GM12878 (cell line): ENCODE measurements at regions not wholly inside any gene's neighbourhood (a gene's known extent, or its start where the extent isn't known, plus 50 kb on each side); places are given as distances from the start of the nearest gene placed in this dataset.

Source experiments
- ATAC-seq: fragments of 200-7000 bp; cut with Tn5 transposase; 3 replicates; pipeline ENCODE4 v1.9.1; 2020; ENCODE audit warnings: mild to moderate bottlenecking, moderate library complexity
- BruUV-seq: library from RNA; stranded (reverse); fragments of 400-500 nt; replicated peaks from 2 replicates; lab custom pipeline; 2021; lab: Mats Ljungman, UMichigan
- CTCF ChIA-PET: fragments of 300-600 bp; sonication (Branson Sonifier 250); formaldehyde crosslinking; extraction: SDS; loops from one replicate; lab custom pipeline; 2021; ENCODE audit warnings: inconsistent platforms; lab: Yijun Ruan, JAX
- POLR2A ChIA-PET: fragments of 350-600 bp; formaldehyde crosslinking; extraction: SDS; loops from one replicate; lab custom pipeline; 2021; ENCODE audit warnings: inconsistent platforms; lab: Charles Lee
- RAD21 ChIA-PET: fragments of 300-600 bp; sonication (Branson Sonifier 250); formaldehyde crosslinking; loops from one replicate; lab custom pipeline; 2023; ENCODE audit warnings: antibody characterized with exemption; ENCODE audit not compliant: unreplicated experiment; lab: Charles Lee
- SMC1A ChIA-PET: fragments of 300-600 bp; sonication (Branson Sonifier 250); formaldehyde crosslinking; loops from one replicate; lab custom pipeline; 2023; ENCODE audit not compliant: unreplicated experiment, uncharacterized antibody; lab: Charles Lee
- DNase-seq: peaks from one replicate; pipeline ENCODE4 v3.0.0-alpha.2; 2011; ENCODE audit warnings: low read depth, low spot score
- FAIRE-seq: peaks from 3 replicates; lab custom pipeline; 2011; peaks lifted over from hg19 to GRCh38; lab: Jason Lieb, UNC
- H2AFZ ChIP-seq: 2 replicates; pipeline ENCODE4 v1.6.0; 2011; ENCODE audit warnings: low read depth, low read length, control low read depth; ENCODE audit not compliant: control insufficient read depth
- H3K27ac ChIP-seq: 2 replicates; pipeline ENCODE4 v1.5.1; 2011; ENCODE audit warnings: control low read depth; ENCODE audit not compliant: control insufficient read depth, insufficient read depth
- H3K27me3 ChIP-seq, 2 experiments: replicated peaks in 1 of 2; 2 replicates each; pipeline versions ENCODE4 v1.6.0 to v1.6.1; 2011; ENCODE audit warnings: low read length in 1 of 2; ENCODE audit not compliant: control insufficient read depth in 2 of 2, insufficient read depth in 2 of 2
- H3K36me3 ChIP-seq, 2 experiments: 2 replicates each; pipeline ENCODE4 v1.5.1; 2011; ENCODE audit warnings: low read length in 1 of 2; ENCODE audit not compliant: control insufficient read depth in 2 of 2, insufficient read depth in 2 of 2
- H3K4me1 ChIP-seq: 2 replicates; pipeline ENCODE4 v1.6.1; 2011; ENCODE audit warnings: mild to moderate bottlenecking, low read length, moderate library complexity, mixed read lengths; ENCODE audit not compliant: control insufficient read depth, insufficient read depth
- H3K4me2 ChIP-seq: 2 replicates; pipeline ENCODE4 v1.6.0; 2011; ENCODE audit warnings: control low read depth; ENCODE audit not compliant: control insufficient read depth, insufficient read depth
- H3K4me3 ChIP-seq: fragments of 200-600 bp; sonication (generic); 2 replicates; pipeline ENCODE4 v1.5.1; 2016
- H3K79me2 ChIP-seq: 2 replicates; pipeline ENCODE4 v1.6.0; 2011; ENCODE audit warnings: low read length; ENCODE audit not compliant: control insufficient read depth, insufficient read depth
- H3K9ac ChIP-seq: 2 replicates; pipeline ENCODE4 v1.8.0; 2011; ENCODE audit warnings: low read length, control low read depth, mixed read lengths; ENCODE audit not compliant: control insufficient read depth, insufficient read depth
- H3K9me3 ChIP-seq: replicated peaks from 3 replicates; pipeline ENCODE4 v1.5.1; 2011; ENCODE audit warnings: mild to moderate bottlenecking, low read length; ENCODE audit not compliant: control insufficient read depth, insufficient read depth
- H4K20me1 ChIP-seq: 2 replicates; pipeline ENCODE4 v1.6.0; 2011; ENCODE audit not compliant: control insufficient read depth, insufficient read depth
- ETV6 ChIP-seq, 2 experiments: fragments of 450-650 bp in 1 of 2; IDR thresholded peaks in 1 of 2; conservative IDR thresholded peaks in 1 of 2; 2 replicates each; pipeline ENCODE4 v1.6.1; 2014; ENCODE audit warnings: antibody characterized with exemption in 1 of 2, borderline replicate concordance in 1 of 2, low read depth in 1 of 2, mild to moderate bottlenecking in 1 of 2, moderate library complexity in 1 of 2
- LARP7 ChIP-seq: fragments of 450-650 bp; IDR thresholded peaks from 2 replicates; pipeline ENCODE4 v1.6.1; 2017; ENCODE audit warnings: mild to moderate bottlenecking
- RELA ChIP-seq: fragments of 450-650 bp; IDR thresholded peaks from 2 replicates; pipeline ENCODE4 v1.8.0; 2014; ENCODE audit warnings: borderline replicate concordance; ENCODE audit not compliant: partially characterized antibody
- SIX5 ChIP-seq: IDR thresholded peaks from 2 replicates; pipeline ENCODE4 v1.6.1; 2011; ENCODE audit warnings: mild to moderate bottlenecking, low read depth, low read length, moderate library complexity; ENCODE audit not compliant: severe bottlenecking
- ZNF622 ChIP-seq: fragments of 450-650 bp; IDR thresholded peaks from 2 replicates; pipeline ENCODE4 v1.6.1; 2017; ENCODE audit warnings: mild to moderate bottlenecking, inconsistent platforms
- whole genome bisulfite sequencing: methylation state at CpG from one replicate; pipeline ENCODE4 v1.1.6; 2016; ENCODE audit warnings: low lambda C conversion rate; ENCODE audit not compliant: insufficient replicate concordance, insufficient coverage; ENCODE audit errors: missing lambda C conversion rate; 5-methylcytosine and 5-hydroxymethylcytosine counted together
- in situ Hi-C: fragments of 300-500 bp; cut with MboI; formaldehyde crosslinking; loops from 9 replicates; pipeline ENCODE4 v1.14.3; 2018; ENCODE audit warnings: mixed read lengths
- intact Hi-C: fragments of 100-400 bp; cut with micrococcal nuclease; formaldehyde crosslinking; loops from one replicate; pipeline ENCODE4 v1.14.2; 2022; ENCODE audit not compliant: unreplicated experiment
- TF ChIP-seq, protein P1 (sequence below): fragments of 450-650 bp; IDR thresholded peaks from 2 replicates; pipeline ENCODE4 v1.6.1; 2017; ENCODE audit warnings: mild to moderate bottlenecking

- intact Hi-C loops: no loop called here
- ChIA-PET SMC1A (interaction anchor here (0.6 kb wide), 1 partner anchor 112 kb away, joined by 3 read pairs; no protein-coding TSS in a partner anchor), RAD21 (no interaction called here), CTCF (no interaction called here), POLR2A (no interaction called here)
- in situ Hi-C loops: no loop called here
- DNase-seq: no peak
- H4K20me1 ChIP-seq: no peaks in the 10 kb centered on the region
- H3K27ac ChIP-seq: no peak overlapping the region
- whole genome bisulfite sequencing: 0% methylated on average over 3 of the region's 3 CpGs
- ATAC-seq: no peak
- no peak overlapping the region for H3K9ac ChIP-seq
- H3K9me3 ChIP-seq: no peaks in the 10 kb centered on the region
- no peaks in the 10 kb centered on the region for H3K79me2 ChIP-seq
- no peak overlapping the region for H2AFZ ChIP-seq
- TF ChIP-seq SIX5: no peak
- TF ChIP-seq, protein P1, sequence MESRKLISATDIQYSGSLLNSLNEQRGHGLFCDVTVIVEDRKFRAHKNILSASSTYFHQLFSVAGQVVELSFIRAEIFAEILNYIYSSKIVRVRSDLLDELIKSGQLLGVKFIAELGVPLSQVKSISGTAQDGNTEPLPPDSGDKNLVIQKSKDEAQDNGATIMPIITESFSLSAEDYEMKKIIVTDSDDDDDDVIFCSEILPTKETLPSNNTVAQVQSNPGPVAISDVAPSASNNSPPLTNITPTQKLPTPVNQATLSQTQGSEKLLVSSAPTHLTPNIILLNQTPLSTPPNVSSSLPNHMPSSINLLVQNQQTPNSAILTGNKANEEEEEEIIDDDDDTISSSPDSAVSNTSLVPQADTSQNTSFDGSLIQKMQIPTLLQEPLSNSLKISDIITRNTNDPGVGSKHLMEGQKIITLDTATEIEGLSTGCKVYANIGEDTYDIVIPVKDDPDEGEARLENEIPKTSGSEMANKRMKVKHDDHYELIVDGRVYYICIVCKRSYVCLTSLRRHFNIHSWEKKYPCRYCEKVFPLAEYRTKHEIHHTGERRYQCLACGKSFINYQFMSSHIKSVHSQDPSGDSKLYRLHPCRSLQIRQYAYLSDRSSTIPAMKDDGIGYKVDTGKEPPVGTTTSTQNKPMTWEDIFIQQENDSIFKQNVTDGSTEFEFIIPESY: no peak
- TF ChIP-seq ZNF622: no peak
- no peak for TF ChIP-seq RELA
- no peak for TF ChIP-seq ETV6 (conservative IDR thresholded peaks at IDR 0.05 in 1 of 2, IDR thresholded peaks at IDR 0.05 in 1 of 2; ENCODE audit: borderline replicate concordance in 1 of 2, low read depth in 1 of 2)
- TF ChIP-seq LARP7: no peak
- H3K4me1 ChIP-seq: no peaks in the 10 kb centered on the region
- no peak overlapping the region for H3K4me3 ChIP-seq
- H3K27me3 ChIP-seq: no peaks in the 10 kb centered on the region
- FAIRE-seq: no peak
- no TSS peak for BruUV-seq
- no peaks in the 10 kb centered on the region for H3K36me3 ChIP-seq
- H3K4me2 ChIP-seq: no peak overlapping the region
These were observed 552.5 kb downstream of the INSC start for GRCh38 chr11:15667127-15667725.
